Suprapubic skin (tissue), 4 donors: ENCODE measurements at regions not wholly inside any gene's neighbourhood (a gene's known extent, or its start where the extent isn't known, plus 50 kb on each side); places are given as distances from the start of the nearest gene placed in this dataset.

ENCODE experiments used
- DNase-seq, 2 donors: peaks; one replicate each; pipeline ENCODE4 v3.0.0-alpha.2; 2019; ENCODE audit warnings: low spot score in 2 of 2
- H3K27ac ChIP-seq: fragments of 200-600 bp; sonication (generic); one replicate; pipeline ENCODE4 v1.5.1; 2019
- H3K27me3 ChIP-seq: fragments of 200-600 bp; sonication (generic); one replicate; pipeline ENCODE4 v1.5.1; 2019
- H3K36me3 ChIP-seq: fragments of 200-600 bp; sonication (generic); one replicate; pipeline ENCODE4 v1.5.1; 2019
- H3K4me1 ChIP-seq: fragments of 200-600 bp; sonication (generic); one replicate; pipeline ENCODE4 v1.5.1; 2019
- H3K4me3 ChIP-seq: fragments of 200-600 bp; sonication (generic); one replicate; pipeline ENCODE4 v1.5.1; 2019; ENCODE audit warnings: mild to moderate bottlenecking
- H3K9me3 ChIP-seq: fragments of 200-600 bp; sonication (generic); one replicate; pipeline ENCODE4 v1.5.1; 2019
- CTCF ChIP-seq, 2 donors: fragments of 200-600 bp in 1 of 2; fragments of 450-650 bp in 1 of 2; sonication (generic) in 1 of 2; IDR thresholded peaks; one replicate each; pipeline ENCODE4 v1.5.1; 2016 to 2019; ENCODE audit warnings: antibody characterized with exemption in 2 of 2, mild to moderate bottlenecking in 1 of 2, moderate library complexity in 1 of 2
- EP300 ChIP-seq: sonication (generic); formaldehyde crosslinking; IDR thresholded peaks from one replicate; pipeline ENCODE4 v1.6.1; 2017; ENCODE audit warnings: antibody characterized with exemption
- POLR2A ChIP-seq, 2 donors: fragments of 450-650 bp; IDR thresholded peaks; one replicate each; pipeline ENCODE4 v1.6.1; 2017; ENCODE audit warnings: antibody characterized with exemption in 2 of 2, mild to moderate bottlenecking in 2 of 2, moderate library complexity in 2 of 2
- POLR2AphosphoS5 ChIP-seq, 3 donors: sonication (generic); formaldehyde crosslinking; IDR thresholded peaks; one replicate each; pipeline ENCODE4 v1.6.1; 2017; ENCODE audit warnings: antibody characterized with exemption in 3 of 3
- WGBS: methylation state at CpG from one replicate; pipeline ENCODE4 v1.1.5; 2018; 5-methylcytosine and 5-hydroxymethylcytosine counted together

- TF ChIP-seq POLR2A (IDR thresholded peaks at IDR 0.05) = no peak
- TF ChIP-seq CTCF (IDR thresholded peaks at IDR 0.05) = no peak
- no peak for TF ChIP-seq POLR2AphosphoS5 (IDR thresholded peaks at IDR 0.05)
- TF ChIP-seq EP300 = no peak
- WGBS = 32% methylated on average over 2 of the region's 2 CpGs
- no peak for DNase-seq
- Histone ChIP-seq H3K27me3 (no peaks in the 10 kb centered on the region), H3K4me1 (no peaks in the 10 kb centered on the region), H3K9me3 (no peaks in the 10 kb centered on the region), H3K36me3 (no peaks in the 10 kb centered on the region), H3K27ac (no peak overlapping the region), H3K4me3 (no peak overlapping the region)
Measured at GRCh38 chr2:76280686-76281085, 570.0 kb upstream of the GCFC2 start.

GRCh38 chr2:76279142-76279541 lies 568.4 kb upstream of the GCFC2 start:
- H3K4me1 ChIP-seq = no peaks in the 10 kb centered on the region
- no peaks in the 10 kb centered on the region for H3K27me3 ChIP-seq
- no peak for DNase-seq
- 78% methylated on average over 4 of the region's 4 CpGs for WGBS
- no peaks in the 10 kb centered on the region for H3K9me3 ChIP-seq
- TF ChIP-seq EP300 = no peak
- no peak for TF ChIP-seq POLR2A (IDR thresholded peaks at IDR 0.05)
- TF ChIP-seq POLR2AphosphoS5 (IDR thresholded peaks at IDR 0.05) = no peak
- no peak for TF ChIP-seq CTCF (IDR thresholded peaks at IDR 0.05)
- H3K27ac ChIP-seq = no peak overlapping the region
- H3K4me3 ChIP-seq = no peak overlapping the region
- H3K36me3 ChIP-seq = no peaks in the 10 kb centered on the region

DNA sequence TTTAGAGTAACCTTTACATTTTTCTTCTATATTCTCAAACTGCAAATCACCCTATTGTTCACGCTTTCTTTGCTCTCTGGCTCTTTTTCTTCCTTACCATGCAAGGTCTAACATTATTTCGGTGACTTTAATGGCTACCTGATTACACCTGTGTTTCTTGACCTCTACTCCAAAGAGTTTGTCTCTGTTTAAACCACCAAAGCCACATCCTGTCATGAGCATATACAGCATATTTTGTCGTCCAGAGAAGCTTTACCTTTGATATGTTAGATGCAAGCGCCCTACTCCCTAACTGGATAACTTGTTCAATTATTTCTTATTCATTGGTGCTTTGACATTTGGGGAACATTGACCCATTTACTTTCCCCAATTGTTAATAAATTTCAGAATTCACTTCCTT lies 565.1 kb upstream of the GCFC2 start:
- no peaks in the 10 kb centered on the region for H3K4me1 ChIP-seq
- no peak for TF ChIP-seq POLR2AphosphoS5 (IDR thresholded peaks at IDR 0.05)
- TF ChIP-seq POLR2A (IDR thresholded peaks at IDR 0.05) = no peak
- TF ChIP-seq CTCF (IDR thresholded peaks at IDR 0.05) = no peak
- no peak for TF ChIP-seq EP300
- DNase-seq = no peak
- WGBS = 87% methylated on average over 4 of the region's 4 CpGs
- H3K9me3 ChIP-seq = no peaks in the 10 kb centered on the region
- no peaks in the 10 kb centered on the region for H3K27me3 ChIP-seq
- H3K36me3 ChIP-seq = no peaks in the 10 kb centered on the region
- H3K27ac ChIP-seq = no peak overlapping the region
- no peak overlapping the region for H3K4me3 ChIP-seq

GRCh38 chr2:76274676-76275075 lies 564.0 kb upstream of the GCFC2 start:
- WGBS = 79% methylated on average over 2 of the region's 2 CpGs
- Histone ChIP-seq H3K4me1 (no peaks in the 10 kb centered on the region), H3K27me3 (no peaks in the 10 kb centered on the region), H3K36me3 (no peaks in the 10 kb centered on the region), H3K9me3 (no peaks in the 10 kb centered on the region), H3K27ac (no peak overlapping the region), H3K4me3 (no peak overlapping the region)
- DNase-seq = no peak
- no peak for TF ChIP-seq EP300
- TF ChIP-seq CTCF (IDR thresholded peaks at IDR 0.05) = no peak
- TF ChIP-seq POLR2AphosphoS5 (IDR thresholded peaks at IDR 0.05) = no peak
- TF ChIP-seq POLR2A (IDR thresholded peaks at IDR 0.05) = no peak

DNA sequence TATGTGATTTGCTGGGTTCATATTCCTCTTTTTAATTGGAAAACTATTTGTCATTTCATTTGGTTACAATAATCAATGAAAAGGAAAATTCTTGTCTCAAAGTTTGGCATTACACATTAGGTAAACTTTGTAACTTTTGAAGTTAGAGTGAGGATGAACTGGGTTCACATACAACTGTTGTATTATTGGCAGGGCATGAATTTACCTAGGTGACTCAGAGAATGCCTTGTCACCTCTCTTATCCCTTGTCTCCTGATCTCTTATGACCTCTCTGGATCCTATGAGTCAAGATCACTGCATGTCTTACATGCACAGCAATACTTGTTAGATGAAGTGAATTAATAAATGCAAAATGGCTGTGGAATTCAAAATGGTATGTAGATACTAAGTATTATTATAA lies 563.4 kb upstream of the GCFC2 start:
- Histone ChIP-seq H3K36me3 (no peaks in the 10 kb centered on the region), H3K4me1 (no peaks in the 10 kb centered on the region), H3K27me3 (no peaks in the 10 kb centered on the region), H3K9me3 (no peaks in the 10 kb centered on the region), H3K27ac (no peak overlapping the region), H3K4me3 (no peak overlapping the region)
- DNase-seq = no peak
- TF ChIP-seq EP300 (no peak), POLR2AphosphoS5 (IDR thresholded peaks at IDR 0.05) (no peak), POLR2A (IDR thresholded peaks at IDR 0.05) (no peak), CTCF (IDR thresholded peaks at IDR 0.05) (no peak)
